ENCODE measurements at regions not wholly inside any gene's neighbourhood (a gene's known extent, or its start where the extent isn't known, plus 50 kb on each side); places are given as distances from the start of the nearest gene placed in this dataset.
A peak's percentile ranks its signal among the peaks of the same experiment; 100 is the strongest.

- H3K9me3 ChIP-seq: no peaks in the 10 kb centered on the region
- TF ChIP-seq POLR2AphosphoS5 (IDR thresholded peaks at IDR 0.05) (peak in 2 of 3 donors; percentile 19 to 39), EP300 (IDR thresholded peaks at IDR 0.05; ENCODE audit: low read depth) (no peak), POLR2A (IDR thresholded peaks at IDR 0.05) (no peak), CTCF (IDR thresholded peaks at IDR 0.05) (no peak)
- peak overlapping the region; percentile 89 to 90 (median 90) for H3K27ac ChIP-seq
- peaks cover 25 to 46% (median 33%) of the 10 kb centered on the region in 4 donors for H3K4me1 ChIP-seq
- H3K36me3 ChIP-seq: no peaks in the 10 kb centered on the region
- WGBS, 2 donors (ENCODE audit: low coverage in 1 of 2): 42 to 69% methylated on average over 7 to 16 of the region's 16 CpGs
- H3K4me3 ChIP-seq: no peak overlapping the region
- in situ Hi-C loops (cut with MboI; ENCODE audit: low pct_ligation_motif_present in 1 of 4, low pct_unique_long_range_greater_than_20kb in 1 of 4, low sequenced_read_pairs in 3 of 4): loop anchor here (25.0 kb wide), 3 partner anchors 599 to 1424 kb away; partner anchors contain the start of gene KLF6 (in 1 of the 4)
- intact Hi-C loops (cut with DNase I; ENCODE audit: low total_unique reads): loop anchor here (10.0 kb wide), 1 partner anchor 877 kb away; the partner anchor contains the start of gene KLF6
- peak; percentile 29 for DNase-seq
- no peaks in the 10 kb centered on the region for H3K27me3 ChIP-seq
Measured at GRCh38 chr10:4661511-4662255, 164.3 kb upstream of the AKR1E2 start.

GRCh38 chr10:4658777-4659176 is 167.2 kb upstream of the AKR1E2 start:
- no peaks in the 10 kb centered on the region for H3K36me3 ChIP-seq
- DNase-seq: no peak
- no peak overlapping the region for H3K4me3 ChIP-seq
- intact Hi-C loops (cut with DNase I; ENCODE audit: low total_unique reads): loop anchor here (5.0 kb wide), 1 partner anchor 776 kb away; no protein-coding TSS in a partner anchor
- no peaks in the 10 kb centered on the region for H3K27me3 ChIP-seq
- H3K9me3 ChIP-seq: no peaks in the 10 kb centered on the region
- WGBS, 2 donors (ENCODE audit: low coverage in 1 of 2): 82 to 87% methylated on average over 8 of the region's 8 CpGs
- TF ChIP-seq POLR2AphosphoS5 (IDR thresholded peaks at IDR 0.05): no peak
- TF ChIP-seq CTCF (IDR thresholded peaks at IDR 0.05): no peak
- no peak for TF ChIP-seq POLR2A (IDR thresholded peaks at IDR 0.05)
- TF ChIP-seq EP300 (IDR thresholded peaks at IDR 0.05; ENCODE audit: low read depth): no peak
- in situ Hi-C loops (cut with MboI; ENCODE audit: low pct_ligation_motif_present in 1 of 4, low pct_unique_long_range_greater_than_20kb in 1 of 4, low sequenced_read_pairs in 3 of 4): loop anchor here (25.0 kb wide), 3 partner anchors 596 to 1421 kb away; partner anchors contain the start of gene KLF6 (in 1 of the 4)
- H3K4me1 ChIP-seq: peaks cover 18 to 31% (median 19%) of the 10 kb centered on the region in 4 donors
- no peak overlapping the region for H3K27ac ChIP-seq

- Histone ChIP-seq H3K9me3 (no peaks in the 10 kb centered on the region), H3K27ac (no peak overlapping the region), H3K36me3 (no peaks in the 10 kb centered on the region), H3K4me3 (no peak overlapping the region), H3K4me1 (peaks cover under 1 to 12% (median 1%) of the 10 kb centered on the region in 4 donors), H3K27me3 (no peaks in the 10 kb centered on the region)
- in situ Hi-C loops (cut with MboI; ENCODE audit: low pct_ligation_motif_present in 1 of 4, low pct_unique_long_range_greater_than_20kb in 1 of 4, low sequenced_read_pairs in 3 of 4): loop anchor here (25.0 kb wide), 3 partner anchors 594 to 1419 kb away; partner anchors contain the start of gene KLF6 (in 1 of the 4)
- DNase-seq: peak; percentile 72
- intact Hi-C loops (cut with DNase I; ENCODE audit: low total_unique reads): loop anchor here (5.0 kb wide), 1 partner anchor 774 kb away; no protein-coding TSS in a partner anchor
- 10 to 12% methylated on average over 7 of the region's 7 CpGs for WGBS, 2 donors (ENCODE audit: low coverage in 1 of 2)
- TF ChIP-seq POLR2AphosphoS5 (IDR thresholded peaks at IDR 0.05): peak in 1 of 3 donors; percentile 8
- peak; percentile 86 to 96 (median 89) for TF ChIP-seq CTCF (IDR thresholded peaks at IDR 0.05)
- TF ChIP-seq POLR2A (IDR thresholded peaks at IDR 0.05): no peak
Measured at GRCh38 chr10:4656576-4657194, 169.3 kb upstream of the AKR1E2 start.

- no peak for DNase-seq
- no peak overlapping the region for H3K4me3 ChIP-seq
- H3K9me3 ChIP-seq: no peaks in the 10 kb centered on the region
- WGBS, 2 donors (ENCODE audit: low coverage in 1 of 2): 80 to 81% methylated on average over 5 of the region's 5 CpGs
- intact Hi-C loops (cut with DNase I; ENCODE audit: low total_unique reads) (loop anchor here (5.0 kb wide), 1 partner anchor 774 kb away; no protein-coding TSS in a partner anchor), in situ Hi-C loops (cut with MboI; ENCODE audit: low pct_ligation_motif_present in 1 of 4, low pct_unique_long_range_greater_than_20kb in 1 of 4, low sequenced_read_pairs in 3 of 4) (loop anchor here (25.0 kb wide), 3 partner anchors 594 to 1419 kb away; partner anchors contain the start of gene KLF6 (in 1 of the 4))
- no peaks in the 10 kb centered on the region for H3K27me3 ChIP-seq
- TF ChIP-seq POLR2AphosphoS5 (IDR thresholded peaks at IDR 0.05): no peak
- TF ChIP-seq CTCF (IDR thresholded peaks at IDR 0.05): no peak
- TF ChIP-seq POLR2A (IDR thresholded peaks at IDR 0.05): no peak
- TF ChIP-seq EP300 (IDR thresholded peaks at IDR 0.05; ENCODE audit: low read depth): no peak
- H3K4me1 ChIP-seq: peaks cover 0 to 10% (median 0%) of the 10 kb centered on the region in 4 donors
- H3K27ac ChIP-seq: no peak overlapping the region
- H3K36me3 ChIP-seq: no peaks in the 10 kb centered on the region
Measured at GRCh38 chr10:4655879-4656278, 170.1 kb upstream of the AKR1E2 start.
